H9 (cell line): ENCODE measurements at regions not wholly inside any gene's neighbourhood (a gene's known extent, or its start where the extent isn't known, plus 50 kb on each side); places are given as distances from the start of the nearest gene placed in this dataset.

Source experiments
- DNase-seq: peaks from one replicate; pipeline ENCODE4 v3.0.0-alpha.2; 2017
- H2AFZ ChIP-seq: one replicate; pipeline ENCODE4 v1.6.1; 2013; ENCODE audit warnings: mild to moderate bottlenecking, low read length, control low read depth, moderate library complexity
- H2AK5ac ChIP-seq: 2 replicates; pipeline ENCODE4 v1.6.1; 2013; ENCODE audit warnings: low read length, control low read depth, mixed read lengths; ENCODE audit not compliant: insufficient read length
- H2BK120ac ChIP-seq: one replicate; pipeline ENCODE4 v1.6.1; 2013; ENCODE audit warnings: low read depth, mild to moderate bottlenecking, low read length, control low read depth, inconsistent platforms; ENCODE audit not compliant: poor library complexity, severe bottlenecking
- H2BK12ac ChIP-seq: 2 replicates; pipeline ENCODE4 v1.6.1; 2013; ENCODE audit warnings: low read length, control low read depth, mixed read lengths, low read depth; ENCODE audit not compliant: insufficient read length
- H2BK15ac ChIP-seq: 2 replicates; pipeline ENCODE4 v1.6.1; 2013; ENCODE audit warnings: low read depth, low read length, control low read depth
- H2BK20ac ChIP-seq: one replicate; pipeline ENCODE4 v1.6.1; 2013; ENCODE audit warnings: low read depth, mild to moderate bottlenecking, low read length, control low read depth, inconsistent platforms; ENCODE audit not compliant: poor library complexity, severe bottlenecking
- H2BK5ac ChIP-seq: 2 replicates; pipeline ENCODE4 v1.6.1; 2013; ENCODE audit warnings: low read length, control low read depth, mixed read lengths; ENCODE audit not compliant: insufficient read length
- H3K14ac ChIP-seq: 2 replicates; pipeline ENCODE4 v1.6.1; 2013; ENCODE audit warnings: low read length, control low read depth; ENCODE audit not compliant: insufficient read depth
- H3K18ac ChIP-seq: 2 replicates; pipeline ENCODE4 v1.6.1; 2013; ENCODE audit warnings: low read depth, mild to moderate bottlenecking, mixed read lengths, low read length, control low read depth; ENCODE audit not compliant: insufficient read length
- H3K23ac ChIP-seq: 2 replicates; pipeline ENCODE4 v1.6.1; 2013; ENCODE audit warnings: low read length, control low read depth, mixed read lengths, low read depth; ENCODE audit not compliant: insufficient read length
- H3K23me2 ChIP-seq: 2 replicates; pipeline ENCODE4 v1.6.1; 2013; ENCODE audit warnings: low read depth, mild to moderate bottlenecking, mixed read lengths, low read length, control low read depth; ENCODE audit not compliant: insufficient read length, poor library complexity, severe bottlenecking
- H3K27ac ChIP-seq: 2 replicates; pipeline ENCODE4 v1.5.1; 2013; ENCODE audit warnings: low read length, control low read depth, mixed read lengths, low read depth; ENCODE audit not compliant: insufficient read length
- H3K27me3 ChIP-seq: 2 replicates; pipeline ENCODE4 v1.6.1; 2013; ENCODE audit warnings: low read length, control low read depth, inconsistent platforms; ENCODE audit not compliant: insufficient read depth
- H3K4ac ChIP-seq: 2 replicates; pipeline ENCODE4 v1.6.1; 2013; ENCODE audit warnings: low read depth, mild to moderate bottlenecking, control low read depth, inconsistent platforms, low read length, moderate library complexity
- H3K4me1 ChIP-seq: 2 replicates; pipeline ENCODE4 v1.6.1; 2013; ENCODE audit warnings: low read length, control low read depth, inconsistent platforms; ENCODE audit not compliant: insufficient read depth
- H3K4me2 ChIP-seq: 2 replicates; pipeline ENCODE4 v1.6.1; 2013; ENCODE audit warnings: low read length, control low read depth, mixed read lengths; ENCODE audit not compliant: insufficient read length, insufficient read depth
- H3K56ac ChIP-seq: 2 replicates; pipeline ENCODE4 v1.6.1; 2013; ENCODE audit warnings: low read depth, mild to moderate bottlenecking, mixed read lengths, low read length, control low read depth; ENCODE audit not compliant: insufficient read length
- H3K79me1 ChIP-seq: 2 replicates; pipeline ENCODE4 v1.6.1; 2013; ENCODE audit warnings: low read depth, mild to moderate bottlenecking, moderate library complexity, low read length, control low read depth, inconsistent platforms; ENCODE audit not compliant: insufficient read depth, poor library complexity, severe bottlenecking
- H3K79me2 ChIP-seq: 2 replicates; pipeline ENCODE4 v1.6.1; 2013; ENCODE audit warnings: low read length, control low read depth, inconsistent platforms; ENCODE audit not compliant: insufficient read depth
- H3K9ac ChIP-seq: 2 replicates; pipeline ENCODE4 v1.6.1; 2013; ENCODE audit warnings: low read length, control low read depth, mixed read lengths; ENCODE audit not compliant: insufficient read length; ENCODE audit errors: extremely low read depth
- H3K9me3 ChIP-seq: one replicate; pipeline ENCODE4 v1.6.1; 2013; ENCODE audit warnings: low read depth, low read length, inconsistent platforms; ENCODE audit not compliant: control insufficient read depth
- H3T11ph ChIP-seq: one replicate; pipeline ENCODE4 v1.6.1; 2013; ENCODE audit warnings: mild to moderate bottlenecking, low read length, control low read depth, inconsistent platforms
- H4K20me1 ChIP-seq: one replicate; pipeline ENCODE4 v1.6.1; 2013; ENCODE audit not compliant: control insufficient read depth, insufficient read length, insufficient read depth
- H4K5ac ChIP-seq: 2 replicates; pipeline ENCODE4 v1.6.1; 2013; ENCODE audit warnings: low read depth, mild to moderate bottlenecking, mixed read lengths, low read length, control low read depth; ENCODE audit not compliant: insufficient read length
- H4K8ac ChIP-seq: replicated peaks from 2 replicates; pipeline ENCODE4 v1.6.1; 2013; ENCODE audit warnings: low read length, control low read depth, mixed read lengths, low read depth; ENCODE audit not compliant: insufficient read length
- H4K91ac ChIP-seq: 2 replicates; pipeline ENCODE4 v1.6.1; 2013; ENCODE audit warnings: low read depth, mild to moderate bottlenecking, moderate library complexity, mixed read lengths, low read length, control low read depth; ENCODE audit not compliant: insufficient read length
- H3K27ac Mint-ChIP-seq, 3 experiments: 2 replicates in 2 of 3; 3 replicates in 1 of 3; pipeline ENCODE4 v1.8.0; 2020 to 2021; ENCODE audit warnings: mixed read lengths in 3 of 3, mild to moderate bottlenecking in 1 of 3, moderate library complexity in 1 of 3
- H3K27me3 Mint-ChIP-seq: 2 replicates; pipeline ENCODE4 v1.8.0; 2021; ENCODE audit warnings: low read depth, mild to moderate bottlenecking, moderate library complexity, mixed read lengths
- H3K36me3 Mint-ChIP-seq, 3 experiments: 2 replicates in 2 of 3; 3 replicates in 1 of 3; pipeline ENCODE4 v1.8.0; 2020 to 2021; ENCODE audit warnings: low read depth in 3 of 3, mixed read lengths in 3 of 3; ENCODE audit not compliant: insufficient read depth in 1 of 3
- H3K4me1 Mint-ChIP-seq, 2 experiments: 2 replicates each; pipeline ENCODE4 v1.8.0; 2020; ENCODE audit warnings: mixed read lengths in 2 of 2
- H3K4me3 Mint-ChIP-seq, 2 experiments: 2 replicates in 1 of 2; 3 replicates in 1 of 2; pipeline ENCODE4 v1.8.0; 2020 to 2021; ENCODE audit warnings: mild to moderate bottlenecking in 2 of 2, mixed read lengths in 2 of 2, moderate library complexity in 1 of 2
- H3K9me3 Mint-ChIP-seq, 2 experiments: 2 replicates in 1 of 2; 3 replicates in 1 of 2; pipeline ENCODE4 v1.8.0; 2020; ENCODE audit warnings: mild to moderate bottlenecking in 2 of 2, mixed read lengths in 2 of 2, moderate library complexity in 1 of 2
- WGBS: extraction: QIAGEN DNeasy Blood & Tissue Kit; methylation state at CpG from one replicate; pipeline ENCODE4 v1.1.7; 2013; ENCODE audit warnings: missing lambda C conversion rate, low lambda C conversion rate, mixed read lengths; ENCODE audit not compliant: insufficient read length; ENCODE audit errors: extremely low coverage; 5-methylcytosine and 5-hydroxymethylcytosine counted together
- TF ChIP-seq, protein P1 (sequence below): fragments of 200-600 bp; sonication (generic); conservative IDR thresholded peaks from 3 replicates; pipeline ENCODE4 v1.8.0; 2021; ENCODE audit warnings: antibody characterized with exemption, mild to moderate bottlenecking

DNA sequence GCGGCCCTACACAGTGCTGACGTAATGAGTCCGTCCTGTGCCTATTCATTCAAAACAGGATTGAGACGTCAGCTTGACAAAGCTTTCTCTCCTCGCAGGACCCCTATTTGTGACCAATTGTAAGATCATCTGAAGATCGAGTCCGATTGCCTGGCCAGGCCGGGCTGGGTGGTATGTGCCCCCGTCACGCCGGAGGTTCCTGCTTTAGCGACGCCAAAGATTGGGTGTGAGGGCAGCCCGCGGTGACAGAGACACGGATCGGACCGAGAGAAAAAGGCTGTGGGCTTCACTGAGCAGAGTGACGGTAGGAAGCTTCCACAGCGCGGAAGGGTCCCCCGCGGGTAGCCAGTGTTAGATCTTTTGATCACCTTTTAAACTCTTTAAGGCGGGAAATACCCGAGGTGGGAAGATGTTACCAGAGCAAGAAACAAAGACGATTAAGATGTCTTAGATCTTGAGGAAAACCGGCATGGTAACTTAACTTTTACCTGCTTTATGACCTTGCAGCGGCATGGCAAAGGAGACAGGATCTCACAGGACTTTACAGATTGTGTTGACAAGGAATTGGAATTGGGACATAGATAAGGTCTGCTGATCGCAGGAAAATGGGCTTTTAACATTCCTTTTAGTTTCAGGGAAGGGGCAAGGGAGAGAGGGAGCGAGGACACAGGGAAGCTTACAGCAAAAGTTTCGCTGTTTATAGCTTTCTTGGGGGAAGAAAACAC lies 220.0 kb downstream of the METTL4 start:
- WGBS, result no CpG with 5 or more reads among the region's 31 CpGs
- no peak overlapping the region for H4K5ac ChIP-seq
- no peak overlapping the region for H2BK15ac ChIP-seq
- no peak overlapping the region for H3K4me2 ChIP-seq
- H3K18ac ChIP-seq, result no peak overlapping the region
- H3K27me3 ChIP-seq, result no peaks in the 10 kb centered on the region
- no peak overlapping the region for H3K4ac ChIP-seq
- no peak overlapping the region for H3K14ac ChIP-seq
- H3K9me3 Mint-ChIP-seq, result no peaks in the 10 kb centered on the region
- H3T11ph ChIP-seq, result no peak overlapping the region
- no peak overlapping the region for H3K27ac ChIP-seq
- no peak overlapping the region for H2AFZ ChIP-seq
- no peak overlapping the region for H3K9ac ChIP-seq
- no peaks in the 10 kb centered on the region for H3K79me2 ChIP-seq
- no peak overlapping the region for H3K4me3 Mint-ChIP-seq
- no peak overlapping the region for H2BK5ac ChIP-seq
- H4K8ac ChIP-seq, result no peak overlapping the region
- no peaks in the 10 kb centered on the region for H3K23me2 ChIP-seq
- TF ChIP-seq, protein P1, sequence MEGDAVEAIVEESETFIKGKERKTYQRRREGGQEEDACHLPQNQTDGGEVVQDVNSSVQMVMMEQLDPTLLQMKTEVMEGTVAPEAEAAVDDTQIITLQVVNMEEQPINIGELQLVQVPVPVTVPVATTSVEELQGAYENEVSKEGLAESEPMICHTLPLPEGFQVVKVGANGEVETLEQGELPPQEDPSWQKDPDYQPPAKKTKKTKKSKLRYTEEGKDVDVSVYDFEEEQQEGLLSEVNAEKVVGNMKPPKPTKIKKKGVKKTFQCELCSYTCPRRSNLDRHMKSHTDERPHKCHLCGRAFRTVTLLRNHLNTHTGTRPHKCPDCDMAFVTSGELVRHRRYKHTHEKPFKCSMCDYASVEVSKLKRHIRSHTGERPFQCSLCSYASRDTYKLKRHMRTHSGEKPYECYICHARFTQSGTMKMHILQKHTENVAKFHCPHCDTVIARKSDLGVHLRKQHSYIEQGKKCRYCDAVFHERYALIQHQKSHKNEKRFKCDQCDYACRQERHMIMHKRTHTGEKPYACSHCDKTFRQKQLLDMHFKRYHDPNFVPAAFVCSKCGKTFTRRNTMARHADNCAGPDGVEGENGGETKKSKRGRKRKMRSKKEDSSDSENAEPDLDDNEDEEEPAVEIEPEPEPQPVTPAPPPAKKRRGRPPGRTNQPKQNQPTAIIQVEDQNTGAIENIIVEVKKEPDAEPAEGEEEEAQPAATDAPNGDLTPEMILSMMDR, result no peak
- H3K9me3 ChIP-seq, result no peaks in the 10 kb centered on the region
- H3K27ac Mint-ChIP-seq, result no peak overlapping the region; a peak in 1 of 7 replicates
- no peak overlapping the region for H2BK20ac ChIP-seq
- H4K91ac ChIP-seq, result no peak overlapping the region
- no peaks in the 10 kb centered on the region; the same call in 1 of the 2 replicates for H3K27me3 Mint-ChIP-seq
- no peak overlapping the region for H2AK5ac ChIP-seq
- no peak overlapping the region for H2BK120ac ChIP-seq
- no peak overlapping the region for H3K23ac ChIP-seq
- H3K79me1 ChIP-seq, result no peaks in the 10 kb centered on the region
- no peak overlapping the region for H3K56ac ChIP-seq
- peaks cover 0 to 2% of the 10 kb centered on the region in 2 experiments; a peak in 1 of 4 replicates for H3K4me1 Mint-ChIP-seq
- H3K36me3 Mint-ChIP-seq, result no peaks in the 10 kb centered on the region
- H4K20me1 ChIP-seq, result no peaks in the 10 kb centered on the region
- DNase-seq, result no peak
- H2BK12ac ChIP-seq, result no peak overlapping the region
- H3K4me1 ChIP-seq, result no peaks in the 10 kb centered on the region
